Spinal cord (tissue), 1 donor: ENCODE measurements at regions not wholly inside any gene's neighbourhood (a gene's known extent, or its start where the extent isn't known, plus 50 kb on each side); places are given as distances from the start of the nearest gene placed in this dataset. TPM values are rescaled to one million over a fixed set of nuclear protein-coding genes. Genes with fewer than 3 reads are reported as not detected.

ENCODE experiments used
- small RNA-seq: library from RNA; depleted of rRNA; stranded (forward); fragments of <200 nt; gene quantifications from one replicate; pipeline ENCODE3, GENCODE V24; 2014; ENCODE audit warnings: low replicate concordance

Small RNA genes lying in the stretch of these regions (small RNA-seq; reads per million reads assigned to genes)
- not detected for gene AC006504.6
- gene RNA5SP470 = not detected
